K562 (cell line): ENCODE measurements at regions not wholly inside any gene's neighbourhood (a gene's known extent, or its start where the extent isn't known, plus 50 kb on each side); places are given as distances from the start of the nearest gene placed in this dataset.

Source experiments
- BRD4 ChIP-seq: fragments of 200-600 bp; sonication (generic); IDR thresholded peaks from 2 replicates; pipeline ENCODE4 v1.6.1; 2017; ENCODE audit warnings: inconsistent platforms
- NR1H2 ChIP-seq: sonication (generic); formaldehyde crosslinking; IDR thresholded peaks from 2 replicates; pipeline ENCODE4 v1.4.0; 2020; ENCODE audit warnings: mild to moderate bottlenecking, missing genetic modification reagents
- PHF21A ChIP-seq: fragments of 450-650 bp; IDR thresholded peaks from 2 replicates; pipeline ENCODE4 v1.6.1; 2017; ENCODE audit warnings: low read depth, borderline replicate concordance
- POLR3G ChIP-seq: IDR thresholded peaks from 2 replicates; pipeline ENCODE4 v1.6.1; 2011; ENCODE audit not compliant: insufficient read length, insufficient replicate concordance; ENCODE audit errors: extremely low read depth
- STAG1 ChIP-seq: sonication (generic); formaldehyde crosslinking; IDR thresholded peaks from 2 replicates; pipeline ENCODE4 v1.5.0; 2020; ENCODE audit warnings: missing genetic modification reagents, borderline replicate concordance
- TF ChIP-seq, protein P1 (sequence below), 3 experiments: IDR thresholded peaks in 2 of 3; conservative IDR thresholded peaks in 1 of 3; 2 replicates each; pipeline ENCODE4 v1.5.1; 2011 to 2012; ENCODE audit warnings: low read length in 3 of 3, mild to moderate bottlenecking in 3 of 3, control low read depth in 2 of 3, improper control_type of control experiment in 1 of 3, inconsistent platforms in 1 of 3, low read depth in 1 of 3, mixed read lengths in 1 of 3, moderate library complexity in 1 of 3; ENCODE audit not compliant: insufficient read depth in 2 of 3
- TF ChIP-seq, protein P2 (sequence below): fragments of 450-650 bp; conservative IDR thresholded peaks from 2 replicates; pipeline ENCODE4 v1.6.1; 2016; ENCODE audit warnings: missing genetic modification characterization, low read depth, mild to moderate bottlenecking, missing compliant biosample characterization, moderate library complexity

DNA sequence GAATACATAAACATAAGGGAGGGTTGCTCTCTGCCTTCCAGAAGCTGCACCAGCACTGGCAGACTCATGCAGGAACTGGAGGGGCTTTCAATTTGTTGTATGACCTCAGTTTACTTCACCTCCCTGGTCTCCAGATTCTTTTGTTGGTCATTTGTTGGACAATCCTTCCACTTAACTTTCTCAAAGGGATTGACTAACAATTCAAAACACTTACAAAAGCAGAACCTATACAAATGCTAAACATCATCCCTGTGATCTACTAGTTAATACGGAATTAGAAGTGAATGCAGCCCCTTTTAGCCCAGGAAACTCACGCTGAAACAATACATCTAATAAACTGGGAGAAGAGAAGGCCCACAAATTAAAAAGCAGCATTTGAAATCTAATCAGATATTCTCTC, 404.6 kb upstream of the BRINP1 start:
- no peak for TF ChIP-seq PHF21A
- TF ChIP-seq, protein P1, sequence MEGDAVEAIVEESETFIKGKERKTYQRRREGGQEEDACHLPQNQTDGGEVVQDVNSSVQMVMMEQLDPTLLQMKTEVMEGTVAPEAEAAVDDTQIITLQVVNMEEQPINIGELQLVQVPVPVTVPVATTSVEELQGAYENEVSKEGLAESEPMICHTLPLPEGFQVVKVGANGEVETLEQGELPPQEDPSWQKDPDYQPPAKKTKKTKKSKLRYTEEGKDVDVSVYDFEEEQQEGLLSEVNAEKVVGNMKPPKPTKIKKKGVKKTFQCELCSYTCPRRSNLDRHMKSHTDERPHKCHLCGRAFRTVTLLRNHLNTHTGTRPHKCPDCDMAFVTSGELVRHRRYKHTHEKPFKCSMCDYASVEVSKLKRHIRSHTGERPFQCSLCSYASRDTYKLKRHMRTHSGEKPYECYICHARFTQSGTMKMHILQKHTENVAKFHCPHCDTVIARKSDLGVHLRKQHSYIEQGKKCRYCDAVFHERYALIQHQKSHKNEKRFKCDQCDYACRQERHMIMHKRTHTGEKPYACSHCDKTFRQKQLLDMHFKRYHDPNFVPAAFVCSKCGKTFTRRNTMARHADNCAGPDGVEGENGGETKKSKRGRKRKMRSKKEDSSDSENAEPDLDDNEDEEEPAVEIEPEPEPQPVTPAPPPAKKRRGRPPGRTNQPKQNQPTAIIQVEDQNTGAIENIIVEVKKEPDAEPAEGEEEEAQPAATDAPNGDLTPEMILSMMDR (IDR thresholded peaks at IDR 0.05 in 2 of 3, conservative IDR thresholded peaks at IDR 0.05 in 1 of 3; ENCODE audit: insufficient read depth in 2 of 3, low read depth in 1 of 3, low read length in 3 of 3), result no peak
- TF ChIP-seq POLR3G, result no peak
- TF ChIP-seq, protein P2, sequence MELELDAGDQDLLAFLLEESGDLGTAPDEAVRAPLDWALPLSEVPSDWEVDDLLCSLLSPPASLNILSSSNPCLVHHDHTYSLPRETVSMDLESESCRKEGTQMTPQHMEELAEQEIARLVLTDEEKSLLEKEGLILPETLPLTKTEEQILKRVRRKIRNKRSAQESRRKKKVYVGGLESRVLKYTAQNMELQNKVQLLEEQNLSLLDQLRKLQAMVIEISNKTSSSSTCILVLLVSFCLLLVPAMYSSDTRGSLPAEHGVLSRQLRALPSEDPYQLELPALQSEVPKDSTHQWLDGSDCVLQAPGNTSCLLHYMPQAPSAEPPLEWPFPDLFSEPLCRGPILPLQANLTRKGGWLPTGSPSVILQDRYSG (tag), result no peak
- TF ChIP-seq STAG1, result no peak
- TF ChIP-seq BRD4, result no peak
- TF ChIP-seq NR1H2 (CRISPR knock-in tag), result no peak
